Ascending aorta (tissue), 2 donors: ENCODE measurements at regions not wholly inside any gene's neighbourhood (a gene's known extent, or its start where the extent isn't known, plus 50 kb on each side); places are given as distances from the start of the nearest gene placed in this dataset.
"Not testable (repeated sequence)": the region's sequence is repeated elsewhere in the genome, so short reads cannot be mapped to it uniquely, and the experiment has no call there.

Experiments used
- DNase-seq, 2 donors: peaks; one replicate each; pipeline ENCODE4 v3.0.0-alpha.2; 2019; ENCODE audit warnings: low spot score in 2 of 2
- H3K27ac ChIP-seq, 2 donors: fragments of 200-600 bp; sonication (generic); one replicate each; pipeline ENCODE4 v1.5.1; 2016 to 2017; ENCODE audit warnings: mild to moderate bottlenecking in 1 of 2
- H3K27me3 ChIP-seq: fragments of 200-600 bp; sonication (generic); one replicate; pipeline ENCODE4 v1.5.1; 2017
- H3K36me3 ChIP-seq, 2 donors: fragments of 200-600 bp; sonication (generic); one replicate each; pipeline ENCODE4 v1.5.1; 2016
- H3K4me1 ChIP-seq, 2 donors: fragments of 200-600 bp; sonication (generic); one replicate each; pipeline ENCODE4 v1.5.1; 2016 to 2017; ENCODE audit warnings: mild to moderate bottlenecking in 1 of 2
- H3K4me3 ChIP-seq, 2 donors: fragments of 200-600 bp; sonication (generic); one replicate each; pipeline ENCODE4 v1.5.1; 2016 to 2017; ENCODE audit warnings: mild to moderate bottlenecking in 1 of 2
- H3K9me3 ChIP-seq, 2 donors: fragments of 200-600 bp; sonication (generic); one replicate each; pipeline ENCODE4 v1.5.1; 2016
- intact Hi-C: fragments of 100-400 bp; cut with DNase I; formaldehyde crosslinking; loops from one replicate; pipeline ENCODE4 v1.15.1; 2023
- TF ChIP-seq, protein P1 (sequence below), 3 experiments: fragments of 200-600 bp in 2 of 3; fragments of 450-650 bp in 1 of 3; sonication (generic) in 2 of 3; IDR thresholded peaks; one replicate each; pipeline ENCODE4 v1.5.1; 2016 to 2019; ENCODE audit warnings: antibody characterized with exemption in 3 of 3, mild to moderate bottlenecking in 1 of 3, moderate library complexity in 1 of 3

DNA sequence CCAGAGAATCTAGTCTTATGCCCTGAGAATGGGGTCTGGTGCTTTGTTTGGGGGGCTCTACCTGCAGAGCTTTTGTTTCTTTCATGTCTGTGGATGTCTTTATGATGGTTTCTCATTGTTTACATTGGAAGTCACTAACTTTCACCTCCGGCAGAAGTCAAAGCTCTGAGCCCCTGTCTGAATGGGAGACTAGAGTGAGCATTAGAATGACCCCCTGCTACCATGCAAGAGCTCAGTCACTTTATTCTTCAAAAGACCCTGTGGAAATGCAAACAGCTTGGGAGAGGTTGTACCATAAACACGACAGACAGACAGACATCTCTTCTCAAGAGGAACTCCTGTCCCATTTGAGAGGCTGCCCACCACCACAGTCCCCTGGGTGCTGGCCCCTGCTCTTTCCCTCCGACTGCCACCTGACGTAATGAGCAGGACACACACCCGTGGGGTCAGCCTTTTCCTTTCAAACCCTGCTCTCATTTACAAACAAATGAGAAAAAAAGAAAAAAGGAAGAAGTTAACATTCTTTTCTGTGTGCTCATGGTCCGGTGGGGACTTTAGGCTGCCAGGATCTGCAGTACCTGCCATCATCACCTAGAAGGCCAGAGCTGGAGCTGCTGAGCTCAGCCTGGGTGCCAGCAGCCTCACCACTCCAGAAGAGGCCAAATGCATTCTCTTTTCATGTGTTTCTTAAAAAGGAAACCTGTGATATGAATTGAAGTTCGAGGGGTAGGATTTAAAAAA is 91.6 kb downstream of the FZD1 start:
- no peaks in the 10 kb centered on the region for H3K4me1 ChIP-seq
- H3K27ac ChIP-seq = no peak overlapping the region
- no peaks in the 10 kb centered on the region for H3K36me3 ChIP-seq
- no peaks in the 10 kb centered on the region for H3K27me3 ChIP-seq
- intact Hi-C loops = no loop called here
- no peak overlapping the region for H3K4me3 ChIP-seq
- no peaks in the 10 kb centered on the region for H3K9me3 ChIP-seq
- TF ChIP-seq, protein P1, sequence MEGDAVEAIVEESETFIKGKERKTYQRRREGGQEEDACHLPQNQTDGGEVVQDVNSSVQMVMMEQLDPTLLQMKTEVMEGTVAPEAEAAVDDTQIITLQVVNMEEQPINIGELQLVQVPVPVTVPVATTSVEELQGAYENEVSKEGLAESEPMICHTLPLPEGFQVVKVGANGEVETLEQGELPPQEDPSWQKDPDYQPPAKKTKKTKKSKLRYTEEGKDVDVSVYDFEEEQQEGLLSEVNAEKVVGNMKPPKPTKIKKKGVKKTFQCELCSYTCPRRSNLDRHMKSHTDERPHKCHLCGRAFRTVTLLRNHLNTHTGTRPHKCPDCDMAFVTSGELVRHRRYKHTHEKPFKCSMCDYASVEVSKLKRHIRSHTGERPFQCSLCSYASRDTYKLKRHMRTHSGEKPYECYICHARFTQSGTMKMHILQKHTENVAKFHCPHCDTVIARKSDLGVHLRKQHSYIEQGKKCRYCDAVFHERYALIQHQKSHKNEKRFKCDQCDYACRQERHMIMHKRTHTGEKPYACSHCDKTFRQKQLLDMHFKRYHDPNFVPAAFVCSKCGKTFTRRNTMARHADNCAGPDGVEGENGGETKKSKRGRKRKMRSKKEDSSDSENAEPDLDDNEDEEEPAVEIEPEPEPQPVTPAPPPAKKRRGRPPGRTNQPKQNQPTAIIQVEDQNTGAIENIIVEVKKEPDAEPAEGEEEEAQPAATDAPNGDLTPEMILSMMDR (IDR thresholded peaks at IDR 0.05) = no peak
- DNase-seq = no peak

DNA sequence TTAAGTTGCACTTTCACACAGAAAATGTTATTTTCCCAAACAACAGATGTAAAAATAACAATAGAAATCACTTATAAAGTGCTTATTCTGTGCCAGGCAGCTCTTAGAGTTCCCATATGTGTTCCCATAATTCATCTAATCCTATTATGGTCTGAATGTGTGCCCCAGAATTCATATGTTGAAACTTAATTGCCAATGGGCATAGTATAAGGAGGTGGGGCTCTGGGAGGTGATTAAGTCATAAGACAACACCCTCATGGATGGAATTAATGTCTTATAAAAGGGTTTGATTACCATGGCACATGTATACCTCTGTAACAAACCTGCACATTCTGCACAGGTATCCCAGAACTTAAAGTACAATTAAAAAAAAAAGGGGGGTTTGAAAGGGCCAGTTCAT is 92.7 kb downstream of the FZD1 start:
- DNase-seq = no peak
- Histone ChIP-seq H3K4me3 (no peak overlapping the region), H3K27ac (no peak overlapping the region), H3K36me3 (no peaks in the 10 kb centered on the region), H3K27me3 (no peaks in the 10 kb centered on the region), H3K4me1 (no peaks in the 10 kb centered on the region), H3K9me3 (no peaks in the 10 kb centered on the region)
- TF ChIP-seq, protein P1 (IDR thresholded peaks at IDR 0.05) = no peak
- intact Hi-C loops = no loop called here

DNA sequence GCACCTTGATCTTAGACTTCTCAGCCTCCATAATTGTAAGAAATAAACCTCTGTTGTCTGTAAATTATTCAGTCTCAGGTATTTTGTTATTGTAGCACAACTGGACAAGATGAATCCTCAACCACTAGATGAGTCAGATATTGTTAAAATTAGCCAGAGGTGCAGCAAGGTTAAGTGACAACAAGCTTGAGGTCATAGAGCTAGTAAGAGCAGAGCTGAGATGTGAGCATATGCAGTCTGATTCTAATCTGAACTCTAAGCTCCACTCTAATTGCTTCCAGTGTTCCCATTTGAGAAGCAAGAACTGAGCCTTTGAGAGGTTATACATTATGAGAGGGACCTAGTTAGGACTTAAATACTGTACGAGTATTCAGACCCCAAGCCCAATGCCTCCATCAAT is 93.1 kb downstream of the FZD1 start:
- DNase-seq = no peak
- intact Hi-C loops = no loop called here
- Histone ChIP-seq H3K4me3 (no peak overlapping the region), H3K9me3 (no peaks in the 10 kb centered on the region), H3K27ac (no peak overlapping the region), H3K4me1 (no peaks in the 10 kb centered on the region), H3K27me3 (no peaks in the 10 kb centered on the region), H3K36me3 (no peaks in the 10 kb centered on the region)
- TF ChIP-seq, protein P1 (IDR thresholded peaks at IDR 0.05) = no peak

DNA sequence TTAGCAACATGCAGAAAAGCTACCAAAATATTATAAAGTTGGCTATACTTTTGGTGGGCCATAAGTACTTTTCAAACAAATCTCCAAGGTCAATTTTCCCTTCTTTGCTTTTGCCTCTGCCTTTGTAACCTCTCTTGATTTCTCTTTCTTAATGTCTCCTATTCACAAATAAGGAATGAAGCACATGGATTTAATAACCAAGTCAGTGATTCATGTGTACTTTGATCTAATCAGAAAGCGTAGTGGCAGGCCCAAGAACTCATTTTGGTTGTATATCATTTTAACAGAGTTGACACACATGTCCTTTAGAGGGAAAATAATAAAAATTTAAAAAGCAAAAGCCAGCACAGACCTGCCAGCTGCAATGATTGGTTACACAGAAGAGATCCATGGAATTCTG is 93.7 kb downstream of the FZD1 start:
- no peaks in the 10 kb centered on the region for H3K4me1 ChIP-seq
- H3K9me3 ChIP-seq = no peaks in the 10 kb centered on the region
- H3K4me3 ChIP-seq = no peak overlapping the region
- no peak overlapping the region for H3K27ac ChIP-seq
- intact Hi-C loops = no loop called here
- TF ChIP-seq, protein P1 (IDR thresholded peaks at IDR 0.05) = no peak
- no peak for DNase-seq
- H3K27me3 ChIP-seq = no peaks in the 10 kb centered on the region
- no peaks in the 10 kb centered on the region for H3K36me3 ChIP-seq

DNA sequence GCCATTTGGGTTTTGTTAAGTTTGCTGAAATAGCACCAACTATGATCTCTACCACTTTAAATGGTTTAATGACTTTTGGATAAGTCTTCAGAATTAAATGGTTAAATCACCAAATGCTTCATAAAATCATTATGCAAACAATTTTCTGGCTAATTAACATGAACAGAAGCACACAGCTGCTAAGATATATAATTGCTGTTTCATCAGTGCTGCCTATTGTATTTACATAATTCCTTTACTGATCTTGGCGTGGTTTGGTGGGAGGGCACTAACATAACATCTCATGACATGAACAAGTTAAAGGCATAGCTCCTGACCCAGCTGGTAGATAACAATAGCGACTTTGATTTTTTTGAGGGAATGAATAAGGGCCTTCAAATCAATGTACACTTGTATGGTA is 94.1 kb downstream of the FZD1 start:
- H3K9me3 ChIP-seq = no peaks in the 10 kb centered on the region
- TF ChIP-seq, protein P1 (IDR thresholded peaks at IDR 0.05) = no peak
- H3K36me3 ChIP-seq = no peaks in the 10 kb centered on the region
- intact Hi-C loops = no loop called here
- no peaks in the 10 kb centered on the region for H3K27me3 ChIP-seq
- H3K4me3 ChIP-seq = no peak overlapping the region
- no peaks in the 10 kb centered on the region for H3K4me1 ChIP-seq
- DNase-seq = no peak
- H3K27ac ChIP-seq = no peak overlapping the region

DNA sequence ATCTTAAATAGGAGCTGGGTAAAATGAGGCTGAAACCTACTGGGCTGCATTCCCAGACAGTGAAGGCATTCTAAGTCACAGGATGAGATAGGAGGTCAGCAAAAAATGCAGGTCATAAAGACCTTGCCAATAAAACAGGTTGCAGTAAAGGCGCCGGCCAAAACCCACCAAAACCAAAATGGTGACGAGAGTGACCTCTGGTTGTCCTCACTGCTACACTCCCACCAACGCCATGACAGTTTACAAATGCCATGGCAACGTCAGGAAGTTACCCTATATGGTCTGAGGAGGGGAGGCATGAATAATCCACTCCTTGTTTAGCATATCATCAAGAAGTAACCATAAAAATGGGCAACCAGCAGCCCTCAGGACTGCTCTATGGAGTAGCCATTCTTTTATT is 100.9 kb downstream of the FZD1 start:
- H3K36me3 ChIP-seq, H3K4me1 ChIP-seq, H3K4me3 ChIP-seq, H3K9me3 ChIP-seq, DNase-seq, H3K27me3 ChIP-seq, intact Hi-C loops, H3K27ac ChIP-seq: not testable (repeated sequence)
